IMR-90 (cell line): ENCODE measurements at regions not wholly inside any gene's neighbourhood (a gene's known extent, or its start where the extent isn't known, plus 50 kb on each side); places are given as distances from the start of the nearest gene placed in this dataset.

ENCODE experiments used
- ATAC-seq: fragments of 200-7000 bp; cut with Tn5 transposase; 2 replicates; pipeline ENCODE4 v1.9.1; 2020; ENCODE audit warnings: low read depth, mild to moderate bottlenecking, moderate library complexity
- BruUV-seq: library from RNA; stranded (reverse); fragments of 400-500 nt; replicated peaks from 2 replicates; lab custom pipeline; 2021; lab: Mats Ljungman, UMichigan
- CTCF ChIA-PET: fragments of 300-600 bp; formaldehyde crosslinking; extraction: SDS; loops from one replicate; lab custom pipeline; 2021; ENCODE audit warnings: antibody characterized with exemption; lab: Yijun Ruan, JAX
- POLR2A ChIA-PET: fragments of 300-600 bp; sonication (Branson Sonifier 250); formaldehyde crosslinking; loops from one replicate; lab custom pipeline; 2022; ENCODE audit warnings: antibody characterized with exemption; ENCODE audit not compliant: unreplicated experiment; lab: Charles Lee
- DNase-seq: peaks from one replicate; pipeline ENCODE4 v3.0.0; 2013
- H2AFZ ChIP-seq: replicated peaks from 2 replicates; pipeline ENCODE3; 2013; ENCODE audit warnings: low read length, mild to moderate bottlenecking; ENCODE audit not compliant: poor library complexity
- H2AK5ac ChIP-seq: 2 replicates; pipeline ENCODE4 v1.6.1; 2013; ENCODE audit warnings: low read depth, low read length, inconsistent platforms
- H2AK9ac ChIP-seq: replicated peaks from 2 replicates; pipeline ENCODE3; 2013; ENCODE audit warnings: mild to moderate bottlenecking, low read depth, low read length, moderate library complexity; ENCODE audit not compliant: poor library complexity
- H2BK120ac ChIP-seq: 2 replicates; pipeline ENCODE4 v1.6.1; 2013; ENCODE audit warnings: low read depth, low read length, inconsistent platforms
- H2BK15ac ChIP-seq: 3 replicates; pipeline ENCODE4 v1.6.1; 2013; ENCODE audit warnings: low read depth, low read length, inconsistent platforms
- H2BK20ac ChIP-seq: 2 replicates; pipeline ENCODE4 v1.6.1; 2013; ENCODE audit warnings: low read depth, mild to moderate bottlenecking, inconsistent platforms, low read length, moderate library complexity
- H2BK5ac ChIP-seq: 2 replicates; pipeline ENCODE4 v1.6.1; 2013; ENCODE audit warnings: mild to moderate bottlenecking, low read depth, low read length, inconsistent platforms; ENCODE audit not compliant: poor library complexity, severe bottlenecking
- H3K14ac ChIP-seq: replicated peaks from 2 replicates; pipeline ENCODE4 v1.6.1; 2013; ENCODE audit warnings: low read depth, low read length, inconsistent platforms
- H3K18ac ChIP-seq: 2 replicates; pipeline ENCODE4 v1.6.1; 2013; ENCODE audit warnings: low read depth, low read length, control low read depth
- H3K23ac ChIP-seq: 2 replicates; pipeline ENCODE4 v1.6.1; 2013; ENCODE audit warnings: low read depth, low read length, inconsistent platforms
- H3K27ac ChIP-seq: 2 replicates; pipeline ENCODE4 v1.5.1; 2013; ENCODE audit warnings: mild to moderate bottlenecking, control low read depth, low read length; ENCODE audit not compliant: insufficient read depth
- H3K27me3 ChIP-seq: 2 replicates; pipeline ENCODE4 v1.6.1; 2013; ENCODE audit warnings: low read length; ENCODE audit not compliant: control insufficient read depth, insufficient read depth
- H3K36me3 ChIP-seq: 2 replicates; pipeline ENCODE4 v1.6.1; 2013; ENCODE audit warnings: low read length, mixed read lengths; ENCODE audit not compliant: control insufficient read depth, insufficient read depth
- H3K4ac ChIP-seq: 2 replicates; pipeline ENCODE4 v1.6.1; 2013; ENCODE audit warnings: low read depth, low read length, inconsistent platforms
- H3K4me1 ChIP-seq: 2 replicates; pipeline ENCODE4 v1.6.1; 2013; ENCODE audit warnings: low read length, mixed read lengths; ENCODE audit not compliant: control insufficient read depth, insufficient read depth
- H3K4me2 ChIP-seq: 2 replicates; pipeline ENCODE4 v1.6.1; 2013; ENCODE audit warnings: low read depth, mild to moderate bottlenecking, control low read depth, low read length, moderate library complexity
- H3K4me3 ChIP-seq: 2 replicates; pipeline ENCODE4 v1.5.1; 2013; ENCODE audit warnings: low read depth, mild to moderate bottlenecking, control low read depth, low read length, moderate library complexity; ENCODE audit not compliant: insufficient read depth
- H3K56ac ChIP-seq: 2 replicates; pipeline ENCODE4 v1.6.1; 2013; ENCODE audit warnings: low read length, inconsistent platforms; ENCODE audit not compliant: insufficient read depth; ENCODE audit errors: extremely low read depth
- H3K79me1 ChIP-seq, 2 experiments: 2 replicates each; pipeline ENCODE4 v1.6.1; 2013; ENCODE audit warnings: low read length in 2 of 2, inconsistent platforms in 1 of 2, low read depth in 1 of 2
- H3K9ac ChIP-seq: 2 replicates; pipeline ENCODE4 v1.6.1; 2013; ENCODE audit warnings: low read depth, low read length, control low read depth
- H3K9me1 ChIP-seq: 2 replicates; pipeline ENCODE4 v1.6.1; 2013; ENCODE audit warnings: low read length, inconsistent platforms; ENCODE audit not compliant: insufficient read depth
- H3K9me3 ChIP-seq: 2 replicates; pipeline ENCODE4 v1.6.1; 2013; ENCODE audit warnings: low read length; ENCODE audit not compliant: control insufficient read depth, insufficient read depth
- H4K20me1 ChIP-seq: 2 replicates; pipeline ENCODE4 v1.6.1; 2013; ENCODE audit warnings: low read length, inconsistent platforms; ENCODE audit not compliant: insufficient read depth
- H4K5ac ChIP-seq: 2 replicates; pipeline ENCODE4 v1.6.1; 2013; ENCODE audit warnings: mild to moderate bottlenecking, low read depth, low read length, control low read depth
- H4K8ac ChIP-seq, 2 experiments: 2 replicates each; pipeline ENCODE4 v1.6.1; 2013; ENCODE audit warnings: low read depth in 2 of 2, low read length in 2 of 2, control low read depth in 1 of 2, inconsistent platforms in 1 of 2
- H4K91ac ChIP-seq: 2 replicates; pipeline ENCODE4 v1.6.1; 2013; ENCODE audit warnings: low read depth, low read length, inconsistent platforms; ENCODE audit not compliant: insufficient read depth
- CHD1 ChIP-seq: IDR thresholded peaks from 2 replicates; pipeline ENCODE4 v1.6.1; 2012; ENCODE audit warnings: low read depth, low read length, improper control_type of control experiment
- MAFK ChIP-seq: IDR thresholded peaks from 2 replicates; pipeline ENCODE4 v1.6.1; 2012; ENCODE audit warnings: low read depth, low read length, improper control_type of control experiment
- RCOR1 ChIP-seq: IDR thresholded peaks from 2 replicates; pipeline ENCODE4 v1.6.1; 2012; ENCODE audit warnings: mild to moderate bottlenecking, low read length, improper control_type of control experiment; ENCODE audit not compliant: insufficient replicate concordance
- RFX5 ChIP-seq: IDR thresholded peaks from 2 replicates; pipeline ENCODE4 v1.8.0; 2012; ENCODE audit warnings: low read depth, mild to moderate bottlenecking, low read length, moderate library complexity
- WGBS, 2 experiments: methylation state at CpG; one replicate each; pipeline versions ENCODE4 v1.1.5 to v1.1.7; 2013; ENCODE audit warnings: missing lambda C conversion rate in 2 of 2; ENCODE audit not compliant: insufficient read length in 1 of 2; ENCODE audit errors: extremely low coverage in 2 of 2; 5-methylcytosine and 5-hydroxymethylcytosine counted together
- dilution Hi-C: fragments of 300-500 bp; cut with HindIII; formaldehyde crosslinking; loops from one replicate; pipeline ENCODE4 v1.14.3; 2018; ENCODE audit warnings: low sequenced_read_pairs; ENCODE audit not compliant: unreplicated experiment
- in situ Hi-C: fragments of 300-500 bp; cut with MboI; formaldehyde crosslinking; loops from 3 replicates; pipeline ENCODE4 v1.14.3; 2019; ENCODE audit warnings: low sequenced_read_pairs, inconsistent platforms, mixed read lengths
- intact Hi-C: fragments of 100-400 bp; cut with micrococcal nuclease; formaldehyde crosslinking; loops from 2 replicates; pipeline ENCODE4 v1.10.0; 2022

GRCh38 chr6:71496018-71496721, 207.6 kb downstream of the OGFRL1 start (continued):
- no peak for TF ChIP-seq RCOR1

GRCh38 chr6:71496722-71497033, 208.1 kb downstream of the OGFRL1 start:
- ATAC-seq (no peak), DNase-seq (no peak)
- Histone ChIP-seq H3K23ac (peak overlapping the region; percentile 49; the same call in 1 of the 2 replicates), H2AK5ac (no peak overlapping the region), H2BK15ac (peak overlapping the region; percentile 80; the same call in 1 of the 3 replicates), H4K8ac (peak overlapping the region; percentile 7 to 54; a peak in 3 of 4 replicates), H4K20me1 (no peaks in the 10 kb centered on the region), H3K9me3 (no peaks in the 10 kb centered on the region), H3K9ac (no peak overlapping the region), H2AK9ac (no peak overlapping the region), H3K14ac (peak overlapping the region; percentile 88), H3K27ac (peak overlapping the region; percentile 51; the same call in 1 of the 2 replicates), H4K5ac (peak overlapping the region; percentile 32), H3K4me1 (peaks cover 2% of the 10 kb centered on the region; the same call in 1 of the 2 replicates), H2AFZ (no peak overlapping the region), H3K4me3 (no peak overlapping the region), H3K27me3 (no peaks in the 10 kb centered on the region), H3K4me2 (peak overlapping the region; percentile 66), H3K4ac (peak overlapping the region; percentile 55; the same call in 1 of the 2 replicates), H2BK120ac (peak overlapping the region; percentile 71), H3K18ac (peak overlapping the region; percentile 56), H4K91ac (no peak overlapping the region), H2BK5ac (peak overlapping the region; percentile 58), H3K79me1 (no peaks in the 10 kb centered on the region), H3K56ac (peak overlapping the region; percentile 4; the same call in 1 of the 2 replicates), H3K9me1 (no peaks in the 10 kb centered on the region; the same call in 1 of the 2 replicates), H2BK20ac (peak overlapping the region; percentile 53; the same call in 1 of the 2 replicates), H3K36me3 (no peaks in the 10 kb centered on the region)
- CTCF ChIA-PET, result no interaction called here
- dilution Hi-C loops (no loop called here), intact Hi-C loops (no loop called here), in situ Hi-C loops (no loop called here)
- no CpG with 5 or more reads among the region's 2 CpGs for WGBS, 2 experiments
- TF ChIP-seq CHD1, result no peak
- no peak for TF ChIP-seq MAFK
- no peak for TF ChIP-seq RFX5
- no TSS peak for BruUV-seq
- POLR2A ChIA-PET, result no interaction called here
